Amygdala (tissue), 56 donors: ENCODE measurements at regions not wholly inside any gene's neighbourhood (a gene's known extent, or its start where the extent isn't known, plus 50 kb on each side); places are given as distances from the start of the nearest gene placed in this dataset.
A peak's percentile ranks its signal among the peaks of the same experiment; 100 is the strongest.
"Not testable (repeated sequence)": the region's sequence is repeated elsewhere in the genome, so short reads cannot be mapped to it uniquely, and the experiment has no call there.

Experiments used
- DNase-seq, 56 donors: peaks; one replicate each; lab custom pipeline; 2025; lab: John Stamatoyannopoulos, UW

- DNase-seq: no peak
Observed at GRCh38 chr5:50898966-50899365, 232.5 kb downstream of the PARP8 start.

GRCh38 chr5:50900952-50901510 lies 234.6 kb downstream of the PARP8 start:
- DNase-seq: no peak

GRCh38 chr5:50903651-50904050 lies 237.2 kb downstream of the PARP8 start:
- no peak for DNase-seq

- DNase-seq: no peak
Observed at GRCh38 chr5:50905996-50906570, 239.6 kb downstream of the PARP8 start.

GRCh38 chr5:50920160-50920559 lies 253.7 kb downstream of the PARP8 start:
- DNase-seq: not testable (repeated sequence)

- DNase-seq: no peak
Observed at GRCh38 chr5:50921366-50922133, 255.1 kb downstream of the PARP8 start.

- DNase-seq: not testable (repeated sequence)
Observed at GRCh38 chr5:50922134-50922941, 255.9 kb downstream of the PARP8 start.

- no peak for DNase-seq
Observed at GRCh38 chr5:50922942-50923767, 256.7 kb downstream of the PARP8 start.

GRCh38 chr5:50923768-50924494 lies 257.5 kb downstream of the PARP8 start:
- DNase-seq: no peak

GRCh38 chr5:50927953-50928352 lies 261.5 kb downstream of the PARP8 start:
- DNase-seq: no peak

- DNase-seq: no peak
Observed at GRCh38 chr5:50929174-50929573, 262.7 kb downstream of the PARP8 start.

GRCh38 chr5:50934343-50934742 lies 267.9 kb downstream of the PARP8 start:
- no peak for DNase-seq

GRCh38 chr5:50945139-50945538 lies 278.7 kb downstream of the PARP8 start:
- no peak for DNase-seq

GRCh38 chr5:50947906-50948683 lies 281.7 kb downstream of the PARP8 start:
- DNase-seq: no peak

GRCh38 chr5:50953290-50953689 lies 286.9 kb downstream of the PARP8 start:
- no peak for DNase-seq

- DNase-seq: peak in 7 of 56 donors; percentile 2 to 54 (median 8)
Observed at GRCh38 chr5:50958852-50959457, 292.5 kb downstream of the PARP8 start.

GRCh38 chr5:50962934-50963872 lies 296.8 kb downstream of the PARP8 start:
- peak in 52 of 56 donors; percentile 11 to 90 (median 54) for DNase-seq
